ENCODE measurements at regions not wholly inside any gene's neighbourhood (a gene's known extent, or its start where the extent isn't known, plus 50 kb on each side); places are given as distances from the start of the nearest gene placed in this dataset.

- DNase-seq, result peak; percentile 42
- Histone ChIP-seq H3K36me3 (no peaks in the 10 kb centered on the region), H3K9me3 (no peaks in the 10 kb centered on the region), H3K4me3 (ENCODE audit: low read depth, low read length) (no peak overlapping the region), H3K4me1 (peaks cover 9% of the 10 kb centered on the region), H3K27me3 (no peaks in the 10 kb centered on the region)
- TF ChIP-seq CTCF (IDR thresholded peaks at IDR 0.05; ENCODE audit: low read depth, low read length), result no peak
Measured at GRCh38 chr17:13403982-13404946, 197.5 kb downstream of the HS3ST3A1 start.

GRCh38 chr17:13400491-13400890, 201.2 kb downstream of the HS3ST3A1 start:
- H3K4me3 ChIP-seq (ENCODE audit: low read depth, low read length), result no peak overlapping the region
- no peak for TF ChIP-seq CTCF (IDR thresholded peaks at IDR 0.05; ENCODE audit: low read depth, low read length)

GRCh38 chr17:13398853-13399252, 202.9 kb downstream of the HS3ST3A1 start:
- no peaks in the 10 kb centered on the region for H3K9me3 ChIP-seq
- H3K27me3 ChIP-seq, result no peaks in the 10 kb centered on the region
- no peak for DNase-seq
- H3K4me3 ChIP-seq (ENCODE audit: low read depth, low read length), result no peak overlapping the region
- peaks cover 3% of the 10 kb centered on the region; the same call in 1 of the 2 replicates for H3K4me1 ChIP-seq
- TF ChIP-seq CTCF (IDR thresholded peaks at IDR 0.05; ENCODE audit: low read depth, low read length), result no peak
- H3K36me3 ChIP-seq, result no peaks in the 10 kb centered on the region

More at GRCh38 chr17:13400491-13400890, 201.2 kb downstream of the HS3ST3A1 start:
- no peaks in the 10 kb centered on the region for H3K27me3 ChIP-seq
- peaks cover 7% of the 10 kb centered on the region; the same call in 1 of the 2 replicates for H3K4me1 ChIP-seq
- no peaks in the 10 kb centered on the region for H3K36me3 ChIP-seq
- no peak for DNase-seq
- H3K9me3 ChIP-seq, result no peaks in the 10 kb centered on the region

- Histone ChIP-seq H3K4me1 (0 out of 2 replicates have a peak, but pooled peaks cover 3% of the 10 kb centered on the region), H3K27me3 (no peaks in the 10 kb centered on the region), H3K9me3 (no peaks in the 10 kb centered on the region), H3K4me3 (ENCODE audit: low read depth, low read length) (no peak overlapping the region), H3K36me3 (no peaks in the 10 kb centered on the region)
- DNase-seq, result no peak
- TF ChIP-seq CTCF (IDR thresholded peaks at IDR 0.05; ENCODE audit: low read depth, low read length), result no peak
Measured at GRCh38 chr17:13398091-13398490, 203.6 kb downstream of the HS3ST3A1 start.

DNA sequence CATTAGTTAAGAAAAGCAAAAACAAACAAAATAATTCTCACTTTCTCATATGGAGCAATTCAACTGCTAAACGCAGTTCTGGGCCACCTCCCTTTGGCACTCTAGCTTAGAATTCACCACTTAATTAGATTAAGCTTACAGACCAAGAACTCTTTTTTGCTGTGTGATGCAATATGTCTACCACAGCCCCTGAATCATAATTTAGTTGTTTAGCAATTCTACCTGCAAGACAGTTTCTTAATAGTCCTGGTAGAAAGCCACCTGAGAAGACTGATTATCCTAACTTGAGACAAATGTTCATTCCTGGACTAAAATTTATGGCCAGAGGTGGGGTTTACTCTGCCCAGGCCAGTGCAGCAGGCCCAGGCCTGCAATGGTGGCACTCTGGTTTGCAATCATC, 205.9 kb downstream of the HS3ST3A1 start:
- H3K4me1 ChIP-seq, result 0 out of 2 replicates have a peak, but pooled peaks cover 3% of the 10 kb centered on the region
- no peak for DNase-seq
- H3K9me3 ChIP-seq, result no peaks in the 10 kb centered on the region
- no peaks in the 10 kb centered on the region for H3K36me3 ChIP-seq
- no peak overlapping the region for H3K4me3 ChIP-seq (ENCODE audit: low read depth, low read length)
- H3K27me3 ChIP-seq, result no peaks in the 10 kb centered on the region
- TF ChIP-seq CTCF (IDR thresholded peaks at IDR 0.05; ENCODE audit: low read depth, low read length), result no peak

- no peak for TF ChIP-seq CTCF (IDR thresholded peaks at IDR 0.05; ENCODE audit: low read depth, low read length)
- no peaks in the 10 kb centered on the region for H3K27me3 ChIP-seq
- no peaks in the 10 kb centered on the region for H3K36me3 ChIP-seq
- no peaks in the 10 kb centered on the region for H3K9me3 ChIP-seq
- DNase-seq, result no peak
- 0 out of 2 replicates have a peak, but pooled peaks cover 3% of the 10 kb centered on the region for H3K4me1 ChIP-seq
- no peak overlapping the region for H3K4me3 ChIP-seq (ENCODE audit: low read depth, low read length)
Measured at GRCh38 chr17:13395346-13395745, 206.4 kb downstream of the HS3ST3A1 start.
